HG02798 (cell line): ENCODE measurements at regions not wholly inside any gene's neighbourhood (a gene's known extent, or its start where the extent isn't known, plus 50 kb on each side); places are given as distances from the start of the nearest gene placed in this dataset.
"Not testable (repeated sequence)": the region's sequence is repeated elsewhere in the genome, so short reads cannot be mapped to it uniquely, and the experiment has no call there.

ENCODE experiments used
- ATAC-seq: cut with Tn5 transposase; IDR thresholded peaks from one replicate; pipeline ENCODE4 v1.9.1; 2021; ENCODE audit warnings: mild to moderate bottlenecking; ENCODE audit not compliant: unreplicated experiment, poor library complexity

GRCh38 chr6:2611092-2611491, 139.6 kb downstream of the MYLK4 start:
- ATAC-seq = no peak

GRCh38 chr6:2608503-2608902, 142.2 kb downstream of the MYLK4 start:
- ATAC-seq = no peak

GRCh38 chr6:2600363-2600762, 150.4 kb downstream of the MYLK4 start:
- no peak for ATAC-seq

- ATAC-seq = no peak
These were observed 150.9 kb downstream of the MYLK4 start for GRCh38 chr6:2599817-2600216.

- no peak for ATAC-seq
These were observed 151.9 kb downstream of the MYLK4 start for GRCh38 chr6:2598867-2599266.

- no peak for ATAC-seq
These were observed 152.7 kb downstream of the MYLK4 start for GRCh38 chr6:2597991-2598390.

GRCh38 chr6:2597457-2597856, 153.3 kb downstream of the MYLK4 start:
- not testable (repeated sequence) for ATAC-seq

GRCh38 chr6:2596222-2596621, 154.5 kb downstream of the MYLK4 start:
- no peak for ATAC-seq

- no peak for ATAC-seq
These were observed 155.9 kb downstream of the MYLK4 start for GRCh38 chr6:2594868-2595267.

- ATAC-seq = no peak
These were observed 157.6 kb downstream of the MYLK4 start for GRCh38 chr6:2593167-2593566.

GRCh38 chr6:2589171-2589661, 161.5 kb downstream of the MYLK4 start:
- no peak for ATAC-seq

- no peak for ATAC-seq
These were observed 167.3 kb downstream of the MYLK4 start for GRCh38 chr6:2583459-2583858.

- no peak for ATAC-seq
These were observed 168.5 kb downstream of the MYLK4 start for GRCh38 chr6:2582268-2582667.

GRCh38 chr6:2581611-2582010, 169.1 kb downstream of the MYLK4 start:
- no peak for ATAC-seq

- ATAC-seq = no peak
These were observed 169.7 kb downstream of the MYLK4 start for GRCh38 chr6:2581011-2581410.

- no peak for ATAC-seq
These were observed 170.7 kb downstream of the MYLK4 start for GRCh38 chr6:2579804-2580570.

GRCh38 chr6:2579241-2579761, 171.4 kb downstream of the MYLK4 start:
- ATAC-seq = no peak

- ATAC-seq = no peak
These were observed 172.0 kb downstream of the MYLK4 start for GRCh38 chr6:2578767-2579166.

GRCh38 chr6:2576499-2576898, 174.2 kb downstream of the MYLK4 start:
- no peak for ATAC-seq

- no peak for ATAC-seq
These were observed 175.5 kb downstream of the MYLK4 start for GRCh38 chr6:2575236-2575635.

GRCh38 chr6:2569420-2569819, 181.3 kb downstream of the MYLK4 start:
- ATAC-seq = not testable (repeated sequence)

- ATAC-seq = no peak
These were observed 184.7 kb downstream of the MYLK4 start for GRCh38 chr6:2566048-2566447.
